Head of caudate nucleus (tissue), 42 donors: ENCODE measurements at regions not wholly inside any gene's neighbourhood (a gene's known extent, or its start where the extent isn't known, plus 50 kb on each side); places are given as distances from the start of the nearest gene placed in this dataset.
A peak's percentile ranks its signal among the peaks of the same experiment; 100 is the strongest.
"Not testable (repeated sequence)": the region's sequence is repeated elsewhere in the genome, so short reads cannot be mapped to it uniquely, and the experiment has no call there.

Source experiments
- DNase-seq, 42 donors: peaks; one replicate each; pipeline versions ENCODE4 v3.0.0 to v3.0.0-alpha.2; 2020 to 2021; ENCODE audit warnings: mixed read lengths in 7 of 42
- intact Hi-C: fragments of 100-400 bp; cut with DNase I; formaldehyde crosslinking; loops from one replicate; pipeline ENCODE4 v1.15.0; 2022

- DNase-seq, result no peak
- intact Hi-C loops, result no loop called here
Observed at GRCh38 chr5:61215996-61216395, 53.7 kb upstream of the SMIM15 start.

GRCh38 chr5:61216741-61217140 is 54.5 kb upstream of the SMIM15 start:
- DNase-seq, result no peak
- intact Hi-C loops, result no loop called here

- intact Hi-C loops, result no loop called here
- DNase-seq, result no peak
Observed at GRCh38 chr5:61217214-61217613, 54.9 kb upstream of the SMIM15 start.

- intact Hi-C loops, result no loop called here
- DNase-seq, result no peak
Observed at GRCh38 chr5:61228229-61228628, 66.0 kb upstream of the SMIM15 start.

GRCh38 chr5:61228691-61229280 is 66.5 kb upstream of the SMIM15 start:
- intact Hi-C loops, result no loop called here
- peak in 1 of 42 donors; percentile 15 for DNase-seq

GRCh38 chr5:61229416-61229815 is 67.1 kb upstream of the SMIM15 start:
- intact Hi-C loops, result no loop called here
- no peak for DNase-seq

GRCh38 chr5:61230492-61230891 is 68.2 kb upstream of the SMIM15 start:
- DNase-seq, result no peak
- intact Hi-C loops, result no loop called here

- intact Hi-C loops, result no loop called here
- no peak for DNase-seq
Observed at GRCh38 chr5:61231813-61232212, 69.5 kb upstream of the SMIM15 start.

GRCh38 chr5:61232490-61233050 is 70.3 kb upstream of the SMIM15 start:
- intact Hi-C loops, result no loop called here
- no peak for DNase-seq

- intact Hi-C loops, result no loop called here
- DNase-seq, result no peak
Observed at GRCh38 chr5:61234019-61234418, 71.8 kb upstream of the SMIM15 start.

GRCh38 chr5:61236715-61237114 is 74.4 kb upstream of the SMIM15 start:
- DNase-seq, intact Hi-C loops: not testable (repeated sequence)

GRCh38 chr5:61245486-61245885 is 83.2 kb upstream of the SMIM15 start:
- intact Hi-C loops, result no loop called here
- peak in 2 of 42 donors; percentile 17 to 37 for DNase-seq

- peak in 36 of 42 donors; percentile 15 to 88 (median 61) for DNase-seq
- intact Hi-C loops, result no loop called here
Observed at GRCh38 chr5:61245936-61246335, 83.7 kb upstream of the SMIM15 start.

GRCh38 chr5:61246768-61247307 is 84.6 kb upstream of the SMIM15 start:
- intact Hi-C loops, result no loop called here
- DNase-seq, result no peak

GRCh38 chr5:61251874-61252642 is 80.0 kb upstream of the ZSWIM6 start:
- intact Hi-C loops, result no loop called here
- DNase-seq, result no peak

GRCh38 chr5:61252643-61252925 is 79.5 kb upstream of the ZSWIM6 start:
- no peak for DNase-seq
- intact Hi-C loops, result no loop called here

- DNase-seq, result no peak
- intact Hi-C loops, result no loop called here
Observed at GRCh38 chr5:61253547-61253946, 78.5 kb upstream of the ZSWIM6 start.

- no peak for DNase-seq
- intact Hi-C loops, result no loop called here
Observed at GRCh38 chr5:61254969-61255555, 77.0 kb upstream of the ZSWIM6 start.

GRCh38 chr5:61256474-61256873 is 75.6 kb upstream of the ZSWIM6 start:
- intact Hi-C loops, result no loop called here
- peak in 3 of 42 donors; percentile 7 to 43 (median 17) for DNase-seq

GRCh38 chr5:61257421-61257820 is 74.6 kb upstream of the ZSWIM6 start:
- no peak for DNase-seq
- intact Hi-C loops, result no loop called here
